ENCODE measurements at regions not wholly inside any gene's neighbourhood (a gene's known extent, or its start where the extent isn't known, plus 50 kb on each side); places are given as distances from the start of the nearest gene placed in this dataset.

GRCh38 chrX:87388381-87388780 lies 129.2 kb upstream of the KLHL4 start:
- DNase-seq = no peak
- ATAC-seq = no peak
- no peak overlapping the region for H3K27ac ChIP-seq
- TF ChIP-seq CTCF (IDR thresholded peaks at IDR 0.05) = no peak
- H3K27me3 ChIP-seq = no peaks in the 10 kb centered on the region
- no peaks in the 10 kb centered on the region for H3K36me3 ChIP-seq
- no peak overlapping the region for H3K4me3 ChIP-seq
- intact Hi-C loops (cut with DNase I) = no loop called here
- no peaks in the 10 kb centered on the region for H3K9me3 ChIP-seq
- H3K4me1 ChIP-seq = no peaks in the 10 kb centered on the region

- no peaks in the 10 kb centered on the region for H3K9me3 ChIP-seq
- no peak overlapping the region for H3K27ac ChIP-seq
- ATAC-seq = no peak
- H3K4me1 ChIP-seq = no peaks in the 10 kb centered on the region
- no peaks in the 10 kb centered on the region for H3K27me3 ChIP-seq
- no peak for DNase-seq
- no peak overlapping the region for H3K4me3 ChIP-seq
- H3K36me3 ChIP-seq = no peaks in the 10 kb centered on the region
- intact Hi-C loops (cut with DNase I) = no loop called here
- TF ChIP-seq CTCF (IDR thresholded peaks at IDR 0.05) = no peak
Measured at GRCh38 chrX:87391742-87392141, 125.9 kb upstream of the KLHL4 start.

GRCh38 chrX:87392369-87392768 lies 125.2 kb upstream of the KLHL4 start:
- H3K4me1 ChIP-seq = no peaks in the 10 kb centered on the region
- H3K4me3 ChIP-seq = no peak overlapping the region
- TF ChIP-seq CTCF (IDR thresholded peaks at IDR 0.05) = no peak
- H3K9me3 ChIP-seq = no peaks in the 10 kb centered on the region
- H3K27me3 ChIP-seq = no peaks in the 10 kb centered on the region
- no peak for ATAC-seq
- H3K27ac ChIP-seq = no peak overlapping the region
- no peaks in the 10 kb centered on the region for H3K36me3 ChIP-seq
- no peak for DNase-seq
- intact Hi-C loops (cut with DNase I) = no loop called here

GRCh38 chrX:87397103-87397886 lies 120.3 kb upstream of the KLHL4 start:
- TF ChIP-seq CTCF (IDR thresholded peaks at IDR 0.05) = no peak
- no peak for DNase-seq
- intact Hi-C loops (cut with DNase I) = no loop called here
- no peak overlapping the region for H3K4me3 ChIP-seq
- no peaks in the 10 kb centered on the region for H3K27me3 ChIP-seq
- no peaks in the 10 kb centered on the region for H3K4me1 ChIP-seq
- H3K27ac ChIP-seq = no peak overlapping the region
- H3K9me3 ChIP-seq = no peaks in the 10 kb centered on the region
- no peak for ATAC-seq
- no peaks in the 10 kb centered on the region for H3K36me3 ChIP-seq

- H3K4me3 ChIP-seq = no peak overlapping the region
- no peak overlapping the region for H3K27ac ChIP-seq
- H3K36me3 ChIP-seq = no peaks in the 10 kb centered on the region
- ATAC-seq (no peak), DNase-seq (no peak)
- intact Hi-C loops (cut with DNase I) = no loop called here
- H3K9me3 ChIP-seq = no peaks in the 10 kb centered on the region
- no peaks in the 10 kb centered on the region for H3K27me3 ChIP-seq
- no peaks in the 10 kb centered on the region for H3K4me1 ChIP-seq
- TF ChIP-seq CTCF (IDR thresholded peaks at IDR 0.05) = no peak
Measured at GRCh38 chrX:87402256-87402655, 115.3 kb upstream of the KLHL4 start.

- H3K27me3 ChIP-seq = no peaks in the 10 kb centered on the region
- no peaks in the 10 kb centered on the region for H3K4me1 ChIP-seq
- H3K36me3 ChIP-seq = no peaks in the 10 kb centered on the region
- no peaks in the 10 kb centered on the region for H3K9me3 ChIP-seq
- TF ChIP-seq CTCF (IDR thresholded peaks at IDR 0.05) = no peak
- DNase-seq (no peak), ATAC-seq (no peak)
- no peak overlapping the region for H3K4me3 ChIP-seq
- intact Hi-C loops (cut with DNase I) = no loop called here
- H3K27ac ChIP-seq = no peak overlapping the region
Measured at GRCh38 chrX:87403551-87403950, 114.1 kb upstream of the KLHL4 start.

Data from upper lobe of right lung (tissue), 1 donor.